K562 (cell line): ENCODE measurements at regions not wholly inside any gene's neighbourhood (a gene's known extent, or its start where the extent isn't known, plus 50 kb on each side); places are given as distances from the start of the nearest gene placed in this dataset.

Experiments
- ATAC-seq: fragments of 200-7000 bp; cut with Tn5 transposase; 3 replicates; pipeline ENCODE4 v1.9.1; 2020; ENCODE audit warnings: moderate library complexity
- BruUV-seq: library from RNA; stranded (reverse); fragments of 400-500 nt; replicated peaks from 2 replicates; lab custom pipeline; 2021; lab: Mats Ljungman, UMichigan
- CTCF ChIA-PET: fragments of 300-600 bp; formaldehyde crosslinking; extraction: SDS; loops from one replicate; lab custom pipeline; 2021; ENCODE audit warnings: low intra/inter-chr PET ratio; lab: Yijun Ruan, JAX
- POLR2A ChIA-PET: fragments of 300-600, 350-650 bp; sonication (Branson Sonifier 250); formaldehyde crosslinking; extraction: SDS; loops from one replicate; lab custom pipeline; 2021; ENCODE audit warnings: antibody characterized with exemption, inconsistent platforms; lab: Yijun Ruan, JAX
- DNase-seq, 4 experiments: peaks; one replicate each; pipeline versions ENCODE4 v3.0.0 to v3.0.0-alpha.2; 2011 to 2018; ENCODE audit warnings: low spot score in 3 of 4, mixed read lengths in 3 of 4; ENCODE audit errors: extremely low read depth in 1 of 4
- FAIRE-seq: peaks from 2 replicates; lab custom pipeline; 2011; peaks lifted over from hg19 to GRCh38; lab: Jason Lieb, UNC
- H2AFZ ChIP-seq: 2 replicates; pipeline ENCODE4 v1.6.0; 2011; ENCODE audit warnings: low read depth, low read length, control low read depth, inconsistent platforms
- H3K27ac ChIP-seq: fragments of 200-600 bp; 3 replicates; pipeline ENCODE4 v1.8.0; 2011; ENCODE audit warnings: low read depth, mild to moderate bottlenecking, control low read depth, inconsistent platforms, low read length, moderate library complexity, mixed read lengths; ENCODE audit errors: extremely low read depth
- H3K27me3 ChIP-seq, 2 experiments: fragments of 300-600 bp in 1 of 2; 2 replicates in 1 of 2; 3 replicates in 1 of 2; pipeline versions ENCODE4 v1.6.0 to v1.8.0; 2011; ENCODE audit warnings: inconsistent platforms in 2 of 2, low read length in 2 of 2, mild to moderate bottlenecking in 1 of 2, mixed read lengths in 1 of 2, moderate library complexity in 1 of 2; ENCODE audit not compliant: control insufficient read depth in 2 of 2, insufficient read depth in 2 of 2
- H3K36me3 ChIP-seq: fragments of 300-600 bp; 3 replicates; pipeline ENCODE4 v1.8.0; 2011; ENCODE audit warnings: mild to moderate bottlenecking, low read length, inconsistent platforms; ENCODE audit not compliant: control insufficient read depth, insufficient read depth
- H3K4me1 ChIP-seq, 2 experiments: fragments of 200-600 bp in 1 of 2; replicated peaks in 1 of 2; 2 replicates in 1 of 2; 3 replicates in 1 of 2; pipeline versions ENCODE4 v1.5.1 to v1.8.0; 2011; ENCODE audit warnings: inconsistent platforms in 2 of 2, low read length in 2 of 2, mild to moderate bottlenecking in 1 of 2, mixed read lengths in 1 of 2, moderate library complexity in 1 of 2; ENCODE audit not compliant: control insufficient read depth in 2 of 2, insufficient read depth in 2 of 2
- H3K4me2 ChIP-seq: 2 replicates; pipeline ENCODE4 v1.6.1; 2011; ENCODE audit warnings: low read length, control low read depth, inconsistent platforms, mixed read lengths; ENCODE audit not compliant: insufficient read depth
- H3K4me3 ChIP-seq: fragments of 200-600 bp; sonication (generic), shearing (Covaris generic); 2 replicates; pipeline ENCODE4 v1.5.1; 2016; ENCODE audit warnings: control low read depth, inconsistent platforms
- H3K79me2 ChIP-seq: fragments of 200-600 bp; 3 replicates; pipeline ENCODE4 v1.8.0; 2011; ENCODE audit warnings: low read length, inconsistent platforms; ENCODE audit not compliant: control insufficient read depth, insufficient read depth
- H3K9ac ChIP-seq, 2 experiments: 2 replicates each; pipeline versions ENCODE4 v1.6.0 to v1.6.1; 2011; ENCODE audit warnings: low read depth in 2 of 2, low read length in 2 of 2, control low read depth in 1 of 2, inconsistent platforms in 1 of 2, mild to moderate bottlenecking in 1 of 2, mixed read lengths in 1 of 2; ENCODE audit not compliant: insufficient read depth in 1 of 2
- H3K9me1 ChIP-seq: one replicate; pipeline ENCODE4 v1.6.0; 2011; ENCODE audit warnings: inconsistent platforms, mild to moderate bottlenecking, low read length, moderate library complexity; ENCODE audit not compliant: control insufficient read depth, insufficient read depth
- H3K9me3 ChIP-seq: replicated peaks from 2 replicates; pipeline ENCODE4 v1.5.1; 2011; ENCODE audit warnings: low read depth, low read length, inconsistent platforms; ENCODE audit not compliant: control insufficient read depth, insufficient read depth
- H4K20me1 ChIP-seq: replicated peaks from 2 replicates; pipeline ENCODE4 v1.6.1; 2011; ENCODE audit warnings: low read length, inconsistent platforms, mixed read lengths; ENCODE audit not compliant: control insufficient read depth, insufficient read depth
- CREB1 ChIP-seq, 2 experiments: sonication (generic) in 1 of 2; formaldehyde crosslinking in 1 of 2; IDR thresholded peaks; 2 replicates each; pipeline versions ENCODE4 v1.6.1 to v1.8.0; 2012 to 2022; ENCODE audit warnings: inconsistent platforms in 1 of 2, mild to moderate bottlenecking in 1 of 2, missing genetic modification reagents in 1 of 2, moderate library complexity in 1 of 2
- GTF2A2 ChIP-seq: IDR thresholded peaks from 2 replicates; pipeline ENCODE4 v1.6.1; 2016; ENCODE audit warnings: mild to moderate bottlenecking, missing genetic modification characterization, missing compliant biosample characterization
- ID3 ChIP-seq, 2 experiments: fragments of 250-450 bp in 1 of 2; fragments of 450-650 bp in 1 of 2; sonication (Bioruptor Pico) in 1 of 2; IDR thresholded peaks; 2 replicates each; pipeline versions ENCODE4 v1.6.1 to v1.8.0; 2016 to 2021; ENCODE audit warnings: mild to moderate bottlenecking in 2 of 2, moderate library complexity in 2 of 2, missing compliant biosample characterization in 1 of 2, missing genetic modification characterization in 1 of 2
- MAFK ChIP-seq: IDR thresholded peaks from 2 replicates; pipeline ENCODE4 v1.6.1; 2011; ENCODE audit warnings: low read length, improper control_type of control experiment
- MED1 ChIP-seq: sonication (generic); formaldehyde crosslinking; IDR thresholded peaks from 2 replicates; pipeline ENCODE4 v1.8.1; 2023; ENCODE audit warnings: missing genetic modification reagents, borderline replicate concordance
- MEF2D ChIP-seq: conservative IDR thresholded peaks from 2 replicates; pipeline ENCODE4 v1.6.1; 2016; ENCODE audit warnings: low read depth, missing genetic modification characterization, missing compliant biosample characterization
- NFE2 ChIP-seq: IDR thresholded peaks from 2 replicates; pipeline ENCODE4 v1.6.1; 2014; ENCODE audit warnings: antibody characterized with exemption, low read depth
- RB1 ChIP-seq: fragments of 450-650 bp; IDR thresholded peaks from 2 replicates; pipeline ENCODE4 v1.6.1; 2017; ENCODE audit warnings: low read depth, mild to moderate bottlenecking
- RBBP5 ChIP-seq: fragments of 200-600 bp; sonication (generic); IDR thresholded peaks from 2 replicates; pipeline ENCODE4 v1.6.1; 2012; ENCODE audit warnings: borderline replicate concordance, mild to moderate bottlenecking, low read length, control low read depth, inconsistent platforms; ENCODE audit not compliant: insufficient read depth, poor library complexity, severe bottlenecking
- SMARCE1 ChIP-seq: fragments of 450-650 bp; IDR thresholded peaks from 2 replicates; pipeline ENCODE4 v1.7.1; 2016; ENCODE audit warnings: mild to moderate bottlenecking
- TEAD2 ChIP-seq: fragments of 450-650 bp; IDR thresholded peaks from 2 replicates; pipeline ENCODE4 v1.6.1; 2016; ENCODE audit warnings: missing genetic modification characterization, control low read depth, missing compliant biosample characterization
- ZBTB11 ChIP-seq, 3 experiments: fragments of 200-800 bp in 1 of 3; fragments of 250-450 bp in 1 of 3; fragments of 450-650 bp in 1 of 3; sonication (Bioruptor Pico) in 1 of 3; sonication (Bioruptor generic) in 1 of 3; formaldehyde crosslinking in 1 of 3; IDR thresholded peaks; 2 replicates each; pipeline versions ENCODE4 v1.6.1 to v1.8.0; 2016 to 2022; ENCODE audit warnings: mild to moderate bottlenecking in 2 of 3, missing genetic modification characterization in 2 of 3, missing compliant biosample characterization in 1 of 3, moderate library complexity in 1 of 3
- ZNF134 ChIP-seq: fragments of 250-450 bp; sonication (Bioruptor Pico); conservative IDR thresholded peaks from 2 replicates; pipeline ENCODE4 v1.4.0; 2020
- ZNF316 ChIP-seq: fragments of 450-650 bp; IDR thresholded peaks from 2 replicates; pipeline ENCODE4 v1.6.1; 2016
- ZNF740 ChIP-seq, 3 experiments: fragments of 200-800 bp in 1 of 3; sonication (Bioruptor generic) in 1 of 3; sonication (generic) in 1 of 3; formaldehyde crosslinking in 1 of 3; IDR thresholded peaks; 2 replicates each; pipeline versions ENCODE4 v1.6.1 to v1.8.0; 2016 to 2022; ENCODE audit warnings: mild to moderate bottlenecking in 2 of 3, missing compliant biosample characterization in 2 of 3, missing genetic modification characterization in 2 of 3, missing genetic modification reagents in 1 of 3
- ZNF830 ChIP-seq: fragments of 250-450 bp; sonication (Bioruptor Pico); IDR thresholded peaks from 2 replicates; pipeline ENCODE4 v1.5.0; 2021; ENCODE audit warnings: mild to moderate bottlenecking
- WGBS: fragments of 100-300 bp; shearing (Covaris generic); methylation state at CpG from one replicate; pipeline ENCODE4 v1.1.6; 2016; ENCODE audit warnings: low coverage, mixed read lengths; ENCODE audit not compliant: insufficient coverage; ENCODE audit errors: missing lambda C conversion rate; 5-methylcytosine and 5-hydroxymethylcytosine counted together
- in situ Hi-C: fragments of 300-500 bp; cut with MboI; formaldehyde crosslinking; loops from 4 replicates; pipeline ENCODE4 v1.15.0; 2018; ENCODE audit warnings: inconsistent platforms, mixed read lengths
- intact Hi-C: fragments of 100-400 bp; cut with micrococcal nuclease; formaldehyde crosslinking; loops from 2 replicates; pipeline ENCODE4 v1.14.2; 2022

GRCh38 chr5:91272858-91273257 lies 110.3 kb downstream of the ARRDC3 start:
- no peaks in the 10 kb centered on the region for H3K36me3 ChIP-seq
- H3K27ac ChIP-seq = peak overlapping the region; percentile 65; the same call in 2 of the 3 replicates
- ChIA-PET CTCF (no interaction called here), POLR2A (interaction anchor here (0.5 to 0.8 kb wide), 2 partner anchors 22 to 94 kb away, joined by 3 to 5 read pairs; no protein-coding TSS in a partner anchor)
- FAIRE-seq (no peak), DNase-seq (peak in 2 of 4 experiments; percentile 47 to 50), ATAC-seq (peak; percentile 64)
- no peaks in the 10 kb centered on the region for H3K79me2 ChIP-seq
- H3K9ac ChIP-seq = peak overlapping the region in 1 of 2 experiments; percentile 13; a peak in 3 of 4 replicates
- H3K4me1 ChIP-seq = peaks cover 7% of the 10 kb centered on the region in 2 experiments; a peak in 2 of 5 replicates
- H3K9me3 ChIP-seq = no peaks in the 10 kb centered on the region
- WGBS = 7% methylated on average over 2 of the region's 2 CpGs
- H3K4me2 ChIP-seq = no peak overlapping the region
- intact Hi-C loops = no loop called here
- peak overlapping the region; percentile 88 for H2AFZ ChIP-seq
- no peaks in the 10 kb centered on the region for H3K27me3 ChIP-seq
- H3K9me1 ChIP-seq = no peaks in the 10 kb centered on the region
- H4K20me1 ChIP-seq = no peaks in the 10 kb centered on the region
- BruUV-seq = no TSS peak
- no peak overlapping the region for H3K4me3 ChIP-seq
- in situ Hi-C loops = no loop called here
- TF ChIP-seq ZNF134 = no peak
- TF ChIP-seq TEAD2 (tag) = no peak
- TF ChIP-seq RB1 = no peak
- TF ChIP-seq RBBP5 = no peak
- TF ChIP-seq ID3 (CRISPR knock-in tag; IDR thresholded peaks at IDR 0.05) = no peak
- no peak for TF ChIP-seq ID3 (tag; IDR thresholded peaks at IDR 0.05)
- no peak for TF ChIP-seq ZNF316
- TF ChIP-seq ZBTB11 (CRISPR knock-in tag; IDR thresholded peaks at IDR 0.05) = no peak
- TF ChIP-seq GTF2A2 (tag) = no peak
- no peak for TF ChIP-seq CREB1 (IDR thresholded peaks at IDR 0.05)
- no peak for TF ChIP-seq CREB1 (CRISPR knock-in tag; IDR thresholded peaks at IDR 0.05)
- TF ChIP-seq MED1 (CRISPR knock-in tag) = no peak
- no peak for TF ChIP-seq ZNF830 (CRISPR knock-in tag)
- TF ChIP-seq ZNF740 (CRISPR knock-in tag; IDR thresholded peaks at IDR 0.05) = no peak
- TF ChIP-seq ZNF740 (tag; IDR thresholded peaks at IDR 0.05) = no peak
- peak; percentile 90 for TF ChIP-seq MEF2D
- 0 out of 2 replicates have a peak, but pooled peaks have one; percentile 15 for TF ChIP-seq SMARCE1
- TF ChIP-seq NFE2 = peak; percentile 41; the same call in 1 of the 2 replicates
- TF ChIP-seq MAFK = no peak
